ENCODE measurements at regions not wholly inside any gene's neighbourhood (a gene's known extent, or its start where the extent isn't known, plus 50 kb on each side); places are given as distances from the start of the nearest gene placed in this dataset.
"Not testable (repeated sequence)": the region's sequence is repeated elsewhere in the genome, so short reads cannot be mapped to it uniquely, and the experiment has no call there.

GRCh38 chr11:42802201-42802899, 509.4 kb upstream of the API5 start:
- peak in 2 of 4 donors; percentile 9 to 19 for DNase-seq (ENCODE audit: low read depth in 4 of 4, low spot score in 3 of 4)

- DNase-seq (ENCODE audit: low read depth in 4 of 4, low spot score in 3 of 4): no peak
These were observed 505.6 kb upstream of the API5 start for GRCh38 chr11:42806191-42806590.

GRCh38 chr11:42812361-42812760, 499.4 kb upstream of the API5 start:
- peak in 3 of 4 donors; percentile 18 to 40 (median 23) for DNase-seq (ENCODE audit: low read depth in 4 of 4, low spot score in 3 of 4)

GRCh38 chr11:42812960-42813359, 498.8 kb upstream of the API5 start:
- no peak for DNase-seq (ENCODE audit: low read depth in 4 of 4, low spot score in 3 of 4)

- no peak for DNase-seq (ENCODE audit: low read depth in 4 of 4, low spot score in 3 of 4)
These were observed 495.3 kb upstream of the API5 start for GRCh38 chr11:42816471-42816870.

- DNase-seq (ENCODE audit: low read depth in 4 of 4, low spot score in 3 of 4): no peak
These were observed 492.7 kb upstream of the API5 start for GRCh38 chr11:42819126-42819525.

GRCh38 chr11:42822188-42822587, 489.6 kb upstream of the API5 start:
- not testable (repeated sequence) for DNase-seq (ENCODE audit: low read depth in 4 of 4, low spot score in 3 of 4)

GRCh38 chr11:42823546-42823945, 488.2 kb upstream of the API5 start:
- no peak for DNase-seq (ENCODE audit: low read depth in 4 of 4, low spot score in 3 of 4)

GRCh38 chr11:42824067-42824466, 487.7 kb upstream of the API5 start:
- DNase-seq (ENCODE audit: low read depth in 4 of 4, low spot score in 3 of 4): no peak

GRCh38 chr11:42825598-42825997, 486.2 kb upstream of the API5 start:
- DNase-seq (ENCODE audit: low read depth in 4 of 4, low spot score in 3 of 4): no peak

GRCh38 chr11:42827845-42828244, 484.0 kb upstream of the API5 start:
- no peak for DNase-seq (ENCODE audit: low read depth in 4 of 4, low spot score in 3 of 4)

- DNase-seq (ENCODE audit: low read depth in 4 of 4, low spot score in 3 of 4): no peak
These were observed 473.8 kb upstream of the API5 start for GRCh38 chr11:42837994-42838393.

GRCh38 chr11:42840176-42840829, 471.5 kb upstream of the API5 start:
- DNase-seq (ENCODE audit: low read depth in 4 of 4, low spot score in 3 of 4): no peak

- peak in 1 of 4 donors; percentile 5 for DNase-seq (ENCODE audit: low read depth in 4 of 4, low spot score in 3 of 4)
These were observed 470.9 kb upstream of the API5 start for GRCh38 chr11:42840860-42841259.

GRCh38 chr11:42841556-42841955, 470.2 kb upstream of the API5 start:
- peak in 1 of 4 donors; percentile 13 for DNase-seq (ENCODE audit: low read depth in 4 of 4, low spot score in 3 of 4)

- no peak for DNase-seq (ENCODE audit: low read depth in 4 of 4, low spot score in 3 of 4)
These were observed 462.4 kb upstream of the API5 start for GRCh38 chr11:42849362-42849761.

- DNase-seq (ENCODE audit: low read depth in 4 of 4, low spot score in 3 of 4): no peak
These were observed 454.5 kb upstream of the API5 start for GRCh38 chr11:42857344-42857743.

- DNase-seq (ENCODE audit: low read depth in 4 of 4, low spot score in 3 of 4): no peak
These were observed 441.3 kb upstream of the API5 start for GRCh38 chr11:42870480-42870879.

- not testable (repeated sequence) for DNase-seq (ENCODE audit: low read depth in 4 of 4, low spot score in 3 of 4)
These were observed 437.9 kb upstream of the API5 start for GRCh38 chr11:42873800-42874405.

- not testable (repeated sequence) for DNase-seq (ENCODE audit: low read depth in 4 of 4, low spot score in 3 of 4)
These were observed 430.5 kb upstream of the API5 start for GRCh38 chr11:42881335-42881734.

GRCh38 chr11:42890773-42891172, 421.0 kb upstream of the API5 start:
- DNase-seq (ENCODE audit: low read depth in 4 of 4, low spot score in 3 of 4): peak in 1 of 4 donors; percentile 1

- no peak for DNase-seq (ENCODE audit: low read depth in 4 of 4, low spot score in 3 of 4)
These were observed 410.7 kb upstream of the API5 start for GRCh38 chr11:42901084-42901483.

Measured in right renal pelvis (tissue), 4 donors.